DOHH2 (cell line): ENCODE measurements at regions not wholly inside any gene's neighbourhood (a gene's known extent, or its start where the extent isn't known, plus 50 kb on each side); places are given as distances from the start of the nearest gene placed in this dataset.

Experiments
- H3F3A ChIP-seq: fragments of 200-600 bp; sonication (generic), shearing (Covaris generic); 2 replicates; pipeline ENCODE4 v1.6.0; 2016; ENCODE audit warnings: antibody characterized with exemption, mild to moderate bottlenecking; ENCODE audit not compliant: control insufficient read depth, insufficient read depth
- H3K27ac ChIP-seq: fragments of 200-600 bp; sonication (generic); 2 replicates; pipeline ENCODE4 v1.5.1; 2014; ENCODE audit warnings: low read depth, mild to moderate bottlenecking, low read length, moderate library complexity
- H3K27me3 ChIP-seq: fragments of 200-600 bp; sonication (generic); 2 replicates; pipeline ENCODE4 v1.6.1; 2014; ENCODE audit warnings: mild to moderate bottlenecking, low read length, mixed read lengths; ENCODE audit not compliant: control insufficient read depth
- H3K36me3 ChIP-seq: fragments of 200-600 bp; sonication (generic); 2 replicates; pipeline ENCODE4 v1.6.1; 2014; ENCODE audit warnings: mild to moderate bottlenecking, low read length, moderate library complexity, mixed read lengths; ENCODE audit not compliant: control insufficient read depth
- H3K4me1 ChIP-seq: fragments of 200-600 bp; sonication (generic); 2 replicates; pipeline ENCODE4 v1.6.1; 2014; ENCODE audit warnings: mild to moderate bottlenecking, low read length, mixed read lengths; ENCODE audit not compliant: control insufficient read depth
- H3K4me2 ChIP-seq: fragments of 200-600 bp; sonication (generic); 2 replicates; pipeline ENCODE4 v1.6.0; 2014; ENCODE audit warnings: mild to moderate bottlenecking, low read length, moderate library complexity
- H3K4me3 ChIP-seq: fragments of 200-600 bp; sonication (generic); 2 replicates; pipeline ENCODE4 v1.5.1; 2014; ENCODE audit warnings: mild to moderate bottlenecking, low read length, mixed read lengths
- H3K79me2 ChIP-seq: fragments of 200-600 bp; sonication (generic); 2 replicates; pipeline ENCODE4 v1.6.1; 2014; ENCODE audit warnings: mild to moderate bottlenecking, low read length, mixed read lengths; ENCODE audit not compliant: control insufficient read depth
- H3K9me2 ChIP-seq: fragments of 200-600 bp; sonication (generic); replicated peaks from 2 replicates; pipeline ENCODE4 v1.6.1; 2014; ENCODE audit warnings: mild to moderate bottlenecking, low read length, mixed read lengths; ENCODE audit not compliant: control insufficient read depth
- H3K9me3 ChIP-seq: fragments of 200-600 bp; sonication (generic); 2 replicates; pipeline ENCODE4 v1.6.1; 2014; ENCODE audit warnings: antibody characterized with exemption, low read length, mixed read lengths; ENCODE audit not compliant: control insufficient read depth, insufficient read depth
- H4K20me1 ChIP-seq: fragments of 200-600 bp; sonication (generic); 2 replicates; pipeline ENCODE4 v1.6.0; 2014; ENCODE audit warnings: low read depth, mild to moderate bottlenecking, antibody characterized with exemption, low read length, moderate library complexity; ENCODE audit not compliant: control insufficient read depth, insufficient read depth
- EZH2phosphoT487 ChIP-seq: fragments of 200-600 bp; sonication (generic); IDR thresholded peaks from 2 replicates; pipeline ENCODE4 v1.6.1; 2017; ENCODE audit warnings: borderline replicate concordance, mild to moderate bottlenecking, antibody characterized with exemption, low read length, moderate library complexity, mixed read lengths
- TF ChIP-seq, protein P1 (sequence below): fragments of 200-600 bp; sonication (generic); IDR thresholded peaks from one replicate; pipeline ENCODE4 v1.5.1; 2014; ENCODE audit warnings: antibody characterized with exemption, mild to moderate bottlenecking, low read depth, low read length; ENCODE audit not compliant: poor library complexity, severe bottlenecking

DNA sequence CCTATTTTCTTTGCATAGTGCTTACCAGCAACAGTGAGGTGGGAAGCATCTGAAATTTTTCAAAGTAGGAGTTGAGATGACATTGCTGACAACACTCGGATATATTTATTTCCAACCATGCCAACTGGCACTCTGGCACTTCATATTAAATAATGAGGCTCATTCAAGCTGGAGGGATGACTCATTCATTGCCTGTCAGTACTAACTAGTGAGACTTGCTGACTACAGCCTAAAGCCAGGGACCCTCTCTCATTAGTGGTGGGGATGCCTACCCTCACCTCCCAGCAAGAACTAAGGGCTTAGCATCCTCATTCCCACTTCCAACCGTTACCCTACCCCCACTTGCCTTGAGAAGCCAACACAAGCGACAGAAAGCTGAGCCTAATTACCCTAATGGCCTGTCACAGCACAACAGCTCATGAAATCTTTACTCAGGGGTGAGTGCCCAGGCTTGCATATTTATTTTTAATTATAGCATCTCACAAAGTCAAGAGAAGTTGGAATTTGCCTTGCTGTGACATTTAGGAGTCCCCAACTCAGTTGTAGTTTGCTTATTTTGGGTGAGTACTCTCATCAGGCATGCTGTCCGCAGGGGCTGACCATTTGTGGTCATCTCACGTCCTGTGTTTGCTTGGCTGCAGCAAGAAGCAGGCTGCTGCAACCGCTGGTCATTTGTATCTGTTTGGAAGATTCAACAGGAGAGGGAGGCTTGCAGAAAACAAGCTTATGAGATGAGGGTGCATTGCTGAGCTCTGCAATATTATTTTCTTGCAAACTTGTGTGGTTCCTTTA is 181.6 kb upstream of the POU2AF2 start:
- Histone ChIP-seq H4K20me1 (no peaks in the 10 kb centered on the region), H3F3A (no peaks in the 10 kb centered on the region), H3K79me2 (no peaks in the 10 kb centered on the region), H3K9me2 (no peaks in the 10 kb centered on the region), H3K4me3 (no peak overlapping the region), H3K4me1 (no peaks in the 10 kb centered on the region), H3K27me3 (no peaks in the 10 kb centered on the region), H3K36me3 (no peaks in the 10 kb centered on the region), H3K27ac (no peak overlapping the region), H3K9me3 (peaks cover 12% of the 10 kb centered on the region), H3K4me2 (no peak overlapping the region)
- no peak for TF ChIP-seq EZH2phosphoT487
- TF ChIP-seq, protein P1, sequence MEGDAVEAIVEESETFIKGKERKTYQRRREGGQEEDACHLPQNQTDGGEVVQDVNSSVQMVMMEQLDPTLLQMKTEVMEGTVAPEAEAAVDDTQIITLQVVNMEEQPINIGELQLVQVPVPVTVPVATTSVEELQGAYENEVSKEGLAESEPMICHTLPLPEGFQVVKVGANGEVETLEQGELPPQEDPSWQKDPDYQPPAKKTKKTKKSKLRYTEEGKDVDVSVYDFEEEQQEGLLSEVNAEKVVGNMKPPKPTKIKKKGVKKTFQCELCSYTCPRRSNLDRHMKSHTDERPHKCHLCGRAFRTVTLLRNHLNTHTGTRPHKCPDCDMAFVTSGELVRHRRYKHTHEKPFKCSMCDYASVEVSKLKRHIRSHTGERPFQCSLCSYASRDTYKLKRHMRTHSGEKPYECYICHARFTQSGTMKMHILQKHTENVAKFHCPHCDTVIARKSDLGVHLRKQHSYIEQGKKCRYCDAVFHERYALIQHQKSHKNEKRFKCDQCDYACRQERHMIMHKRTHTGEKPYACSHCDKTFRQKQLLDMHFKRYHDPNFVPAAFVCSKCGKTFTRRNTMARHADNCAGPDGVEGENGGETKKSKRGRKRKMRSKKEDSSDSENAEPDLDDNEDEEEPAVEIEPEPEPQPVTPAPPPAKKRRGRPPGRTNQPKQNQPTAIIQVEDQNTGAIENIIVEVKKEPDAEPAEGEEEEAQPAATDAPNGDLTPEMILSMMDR, result no peak

DNA sequence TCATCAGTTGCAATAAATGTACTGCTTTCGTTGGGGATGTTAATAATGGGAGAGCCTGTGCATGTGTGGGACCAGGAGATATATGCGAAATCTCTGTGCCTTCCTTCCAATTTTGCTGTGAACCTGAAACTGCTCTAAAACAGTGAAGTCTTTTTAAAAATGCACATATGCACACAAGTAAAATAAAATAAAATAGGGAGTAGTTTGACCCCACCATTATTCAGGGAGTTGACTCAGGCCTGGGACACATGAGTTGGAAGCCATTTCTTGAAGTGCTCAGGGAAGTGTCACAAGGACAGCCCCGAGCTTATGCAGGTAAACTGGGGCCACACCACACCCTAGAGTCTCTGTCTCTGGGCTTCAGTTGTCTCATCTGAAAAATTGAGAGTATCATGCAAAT is 183.1 kb upstream of the POU2AF2 start:
- H3K36me3 ChIP-seq, result no peaks in the 10 kb centered on the region
- H4K20me1 ChIP-seq, result no peaks in the 10 kb centered on the region
- H3K4me1 ChIP-seq, result no peaks in the 10 kb centered on the region
- no peaks in the 10 kb centered on the region for H3F3A ChIP-seq
- no peaks in the 10 kb centered on the region for H3K9me3 ChIP-seq
- no peak overlapping the region for H3K4me3 ChIP-seq
- H3K27ac ChIP-seq, result no peak overlapping the region
- no peaks in the 10 kb centered on the region for H3K9me2 ChIP-seq
- H3K4me2 ChIP-seq, result no peak overlapping the region
- TF ChIP-seq, protein P1, result no peak
- no peak for TF ChIP-seq EZH2phosphoT487
- H3K79me2 ChIP-seq, result no peaks in the 10 kb centered on the region
- H3K27me3 ChIP-seq, result no peaks in the 10 kb centered on the region

DNA sequence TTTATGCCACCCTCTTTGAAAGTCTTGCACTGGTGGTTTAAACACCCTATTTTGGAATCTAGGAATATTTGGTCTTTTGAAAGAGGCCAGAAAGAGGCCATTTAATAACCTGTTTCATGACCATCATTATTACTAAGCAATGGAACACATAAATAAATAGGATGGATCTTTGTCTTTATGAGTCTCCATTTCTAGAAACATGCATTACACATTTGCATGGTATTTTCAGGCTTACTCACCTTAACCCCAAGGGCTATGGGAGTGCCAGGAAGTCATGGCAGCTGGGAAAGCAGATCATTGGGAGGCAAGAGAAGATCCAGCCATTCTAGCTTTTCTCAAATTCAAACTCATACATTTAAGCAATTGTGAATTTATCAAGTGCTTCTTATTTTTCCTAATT is 185.8 kb upstream of the POU2AF2 start:
- Histone ChIP-seq H3K27me3 (no peaks in the 10 kb centered on the region), H3K4me3 (no peak overlapping the region), H3K9me3 (no peaks in the 10 kb centered on the region), H3K4me2 (no peak overlapping the region), H3K9me2 (no peaks in the 10 kb centered on the region), H3F3A (no peaks in the 10 kb centered on the region), H3K4me1 (no peaks in the 10 kb centered on the region), H4K20me1 (no peaks in the 10 kb centered on the region), H3K36me3 (no peaks in the 10 kb centered on the region), H3K79me2 (no peaks in the 10 kb centered on the region), H3K27ac (no peak overlapping the region)
- TF ChIP-seq EZH2phosphoT487, result no peak
- TF ChIP-seq, protein P1, result no peak
